ENCODE measurements at regions not wholly inside any gene's neighbourhood (a gene's known extent, or its start where the extent isn't known, plus 50 kb on each side); places are given as distances from the start of the nearest gene placed in this dataset.

- H3K79me2 ChIP-seq (ENCODE audit: control insufficient read depth, insufficient read depth, low read length), result no peaks in the 10 kb centered on the region
- H3K9me1 ChIP-seq (ENCODE audit: control insufficient read depth, insufficient read depth, low read length), result no peaks in the 10 kb centered on the region
- H3K9me3 ChIP-seq (replicated peaks; ENCODE audit: control insufficient read depth, insufficient read depth, low read depth, low read length), result no peaks in the 10 kb centered on the region
- no peak for FAIRE-seq
- BruUV-seq (replicated peaks), result no TSS peak
- no peak overlapping the region for H3K4me3 ChIP-seq
- no peaks in the 10 kb centered on the region for H4K20me1 ChIP-seq (replicated peaks; ENCODE audit: control insufficient read depth, insufficient read depth, low read length)
- peaks cover 0 to 7% of the 10 kb centered on the region in 2 experiments; a peak in 3 of 5 replicates for H3K4me1 ChIP-seq (replicated peaks in 1 of 2; ENCODE audit: control insufficient read depth in 2 of 2, insufficient read depth in 2 of 2, low read length in 2 of 2)
- no peak overlapping the region for H3K9ac ChIP-seq (ENCODE audit: insufficient read depth in 1 of 2, low read depth in 2 of 2, low read length in 2 of 2)
- CTCF ChIA-PET (ENCODE audit: low intra/inter-chr PET ratio), result no interaction called here
- no peaks in the 10 kb centered on the region for H3K36me3 ChIP-seq (ENCODE audit: control insufficient read depth, insufficient read depth, low read length)
- no peak for TF ChIP-seq SMAD1 (IDR thresholded peaks at IDR 0.05; ENCODE audit: low read depth, low read length, partially characterized antibody)
- TF ChIP-seq ZBTB9 (CRISPR knock-in tag; IDR thresholded peaks at IDR 0.05), result no peak
- TF ChIP-seq PCBP2 (IDR thresholded peaks at IDR 0.05; ENCODE audit: low read depth, low read length, poor library complexity, severe bottlenecking), result no peak
- TF ChIP-seq VEZF1 (CRISPR knock-in tag; IDR thresholded peaks at IDR 0.05), result no peak
- no peak for TF ChIP-seq ZNF77 (CRISPR knock-in tag; IDR thresholded peaks at IDR 0.05)
- no peak for TF ChIP-seq RBM22 (IDR thresholded peaks at IDR 0.05; ENCODE audit: low read depth, low read length, poor library complexity, severe bottlenecking)
- no peak for TF ChIP-seq ZNF444 (CRISPR knock-in tag; IDR thresholded peaks at IDR 0.05)
- no peak for TF ChIP-seq FOXA3 (CRISPR knock-in tag; conservative IDR thresholded peaks at IDR 0.05 in 1 of 2, IDR thresholded peaks at IDR 0.05 in 1 of 2)
- no peak for TF ChIP-seq DACH1 (IDR thresholded peaks at IDR 0.05; ENCODE audit: partially characterized antibody)
- POLR2A ChIA-PET, result interaction anchor here (0.6 kb wide), 1 partner anchor 22 kb away, joined by 3 read pairs; no protein-coding TSS in a partner anchor
- H2AFZ ChIP-seq (ENCODE audit: low read depth, low read length), result no peak overlapping the region; the same call in 1 of the 2 replicates
- no peak overlapping the region for H3K27ac ChIP-seq (ENCODE audit: extremely low read depth, low read depth, low read length)
- ATAC-seq, result no peak
- no peaks in the 10 kb centered on the region for H3K27me3 ChIP-seq (ENCODE audit: control insufficient read depth in 2 of 2, insufficient read depth in 2 of 2, low read length in 2 of 2)
- in situ Hi-C loops (cut with MboI) (no loop called here), intact Hi-C loops (cut with micrococcal nuclease) (no loop called here)
- WGBS (ENCODE audit: insufficient coverage, low coverage, missing lambda C conversion rate), result 35% methylated on average over 3 of the region's 3 CpGs
- DNase-seq (ENCODE audit: extremely low read depth in 1 of 4, low spot score in 3 of 4), result no peak
- no peak overlapping the region for H3K4me2 ChIP-seq (ENCODE audit: insufficient read depth, low read length)
These were observed 199.3 kb downstream of the TOMM20 start for GRCh38 chr1:234929369-234929768.

Data from K562 (cell line).